ENCODE measurements at regions not wholly inside any gene's neighbourhood (a gene's known extent, or its start where the extent isn't known, plus 50 kb on each side); places are given as distances from the start of the nearest gene placed in this dataset.

- no TSS peak for BruUV-seq (replicated peaks)
- H3K4me1 ChIP-seq (ENCODE audit: control insufficient read depth, insufficient read depth, low read length) = no peaks in the 10 kb centered on the region
- H3K4me2 ChIP-seq (ENCODE audit: control insufficient read depth, insufficient read depth) = no peak overlapping the region
- RAD21 ChIA-PET (ENCODE audit: unreplicated experiment) = no interaction called here
- in situ Hi-C loops (cut with MboI) = no loop called here
- intact Hi-C loops (cut with micrococcal nuclease; ENCODE audit: unreplicated experiment) = no loop called here
- no peaks in the 10 kb centered on the region for H3K79me2 ChIP-seq (ENCODE audit: control insufficient read depth, insufficient read depth, low read length)
- POLR2A ChIA-PET = no interaction called here
- no peak overlapping the region for H3K4me3 ChIP-seq
- H3K9me3 ChIP-seq (replicated peaks; ENCODE audit: control insufficient read depth, insufficient read depth, low read length) = no peaks in the 10 kb centered on the region
- FAIRE-seq = no peak
- no peak for DNase-seq (ENCODE audit: low read depth, low spot score)
- no peak for ATAC-seq
- WGBS (ENCODE audit: insufficient coverage, insufficient replicate concordance, low lambda C conversion rate, missing lambda C conversion rate) = 20% methylated on average over 12 of the region's 12 CpGs
- no peaks in the 10 kb centered on the region for H3K36me3 ChIP-seq (ENCODE audit: control insufficient read depth in 2 of 2, insufficient read depth in 2 of 2, low read length in 1 of 2)
- no peaks in the 10 kb centered on the region for H4K20me1 ChIP-seq (ENCODE audit: control insufficient read depth, insufficient read depth)
- SMC1A ChIA-PET (ENCODE audit: uncharacterized antibody, unreplicated experiment) = interaction anchor here (1.1 kb wide), 1 partner anchor 9 kb away, joined by 3 read pairs; no protein-coding TSS in a partner anchor
- no peak overlapping the region for H2AFZ ChIP-seq (ENCODE audit: control insufficient read depth, low read depth, low read length)
- H3K27ac ChIP-seq (ENCODE audit: control insufficient read depth, insufficient read depth) = no peak overlapping the region
- no peak overlapping the region for H3K9ac ChIP-seq (ENCODE audit: control insufficient read depth, insufficient read depth, low read length)
- no peaks in the 10 kb centered on the region for H3K27me3 ChIP-seq (replicated peaks in 1 of 2; ENCODE audit: control insufficient read depth in 2 of 2, insufficient read depth in 2 of 2, low read length in 1 of 2)
- CTCF ChIA-PET = no interaction called here
- TF ChIP-seq, protein P1, sequence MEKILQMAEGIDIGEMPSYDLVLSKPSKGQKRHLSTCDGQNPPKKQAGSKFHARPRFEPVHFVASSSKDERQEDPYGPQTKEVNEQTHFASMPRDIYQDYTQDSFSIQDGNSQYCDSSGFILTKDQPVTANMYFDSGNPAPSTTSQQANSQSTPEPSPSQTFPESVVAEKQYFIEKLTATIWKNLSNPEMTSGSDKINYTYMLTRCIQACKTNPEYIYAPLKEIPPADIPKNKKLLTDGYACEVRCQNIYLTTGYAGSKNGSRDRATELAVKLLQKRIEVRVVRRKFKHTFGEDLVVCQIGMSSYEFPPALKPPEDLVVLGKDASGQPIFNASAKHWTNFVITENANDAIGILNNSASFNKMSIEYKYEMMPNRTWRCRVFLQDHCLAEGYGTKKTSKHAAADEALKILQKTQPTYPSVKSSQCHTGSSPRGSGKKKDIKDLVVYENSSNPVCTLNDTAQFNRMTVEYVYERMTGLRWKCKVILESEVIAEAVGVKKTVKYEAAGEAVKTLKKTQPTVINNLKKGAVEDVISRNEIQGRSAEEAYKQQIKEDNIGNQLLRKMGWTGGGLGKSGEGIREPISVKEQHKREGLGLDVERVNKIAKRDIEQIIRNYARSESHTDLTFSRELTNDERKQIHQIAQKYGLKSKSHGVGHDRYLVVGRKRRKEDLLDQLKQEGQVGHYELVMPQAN (conservative IDR thresholded peaks at IDR 0.05) = no peak
- TF ChIP-seq SRF (IDR thresholded peaks at IDR 0.05; ENCODE audit: low read depth in 2 of 2, low read length in 2 of 2) = no peak
- TF ChIP-seq, protein P2, sequence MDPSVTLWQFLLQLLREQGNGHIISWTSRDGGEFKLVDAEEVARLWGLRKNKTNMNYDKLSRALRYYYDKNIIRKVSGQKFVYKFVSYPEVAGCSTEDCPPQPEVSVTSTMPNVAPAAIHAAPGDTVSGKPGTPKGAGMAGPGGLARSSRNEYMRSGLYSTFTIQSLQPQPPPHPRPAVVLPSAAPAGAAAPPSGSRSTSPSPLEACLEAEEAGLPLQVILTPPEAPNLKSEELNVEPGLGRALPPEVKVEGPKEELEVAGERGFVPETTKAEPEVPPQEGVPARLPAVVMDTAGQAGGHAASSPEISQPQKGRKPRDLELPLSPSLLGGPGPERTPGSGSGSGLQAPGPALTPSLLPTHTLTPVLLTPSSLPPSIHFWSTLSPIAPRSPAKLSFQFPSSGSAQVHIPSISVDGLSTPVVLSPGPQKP (IDR thresholded peaks at IDR 0.05; ENCODE audit: low read depth, low read length) = no peak
- no peak for TF ChIP-seq HDGF (IDR thresholded peaks at IDR 0.05)
- TF ChIP-seq RCOR1 (conservative IDR thresholded peaks at IDR 0.05; ENCODE audit: low read depth, low read length) = no peak
- TF ChIP-seq MYC (IDR thresholded peaks at IDR 0.05; ENCODE audit: insufficient read depth, insufficient read length, insufficient replicate concordance, low read length, severe bottlenecking) = no peak
- TF ChIP-seq ZNF207 (IDR thresholded peaks at IDR 0.05; ENCODE audit: borderline replicate concordance) = no peak
- no peak for TF ChIP-seq SIX5 (IDR thresholded peaks at IDR 0.05; ENCODE audit: low read depth, low read length, severe bottlenecking)
- TF ChIP-seq, protein P3, sequence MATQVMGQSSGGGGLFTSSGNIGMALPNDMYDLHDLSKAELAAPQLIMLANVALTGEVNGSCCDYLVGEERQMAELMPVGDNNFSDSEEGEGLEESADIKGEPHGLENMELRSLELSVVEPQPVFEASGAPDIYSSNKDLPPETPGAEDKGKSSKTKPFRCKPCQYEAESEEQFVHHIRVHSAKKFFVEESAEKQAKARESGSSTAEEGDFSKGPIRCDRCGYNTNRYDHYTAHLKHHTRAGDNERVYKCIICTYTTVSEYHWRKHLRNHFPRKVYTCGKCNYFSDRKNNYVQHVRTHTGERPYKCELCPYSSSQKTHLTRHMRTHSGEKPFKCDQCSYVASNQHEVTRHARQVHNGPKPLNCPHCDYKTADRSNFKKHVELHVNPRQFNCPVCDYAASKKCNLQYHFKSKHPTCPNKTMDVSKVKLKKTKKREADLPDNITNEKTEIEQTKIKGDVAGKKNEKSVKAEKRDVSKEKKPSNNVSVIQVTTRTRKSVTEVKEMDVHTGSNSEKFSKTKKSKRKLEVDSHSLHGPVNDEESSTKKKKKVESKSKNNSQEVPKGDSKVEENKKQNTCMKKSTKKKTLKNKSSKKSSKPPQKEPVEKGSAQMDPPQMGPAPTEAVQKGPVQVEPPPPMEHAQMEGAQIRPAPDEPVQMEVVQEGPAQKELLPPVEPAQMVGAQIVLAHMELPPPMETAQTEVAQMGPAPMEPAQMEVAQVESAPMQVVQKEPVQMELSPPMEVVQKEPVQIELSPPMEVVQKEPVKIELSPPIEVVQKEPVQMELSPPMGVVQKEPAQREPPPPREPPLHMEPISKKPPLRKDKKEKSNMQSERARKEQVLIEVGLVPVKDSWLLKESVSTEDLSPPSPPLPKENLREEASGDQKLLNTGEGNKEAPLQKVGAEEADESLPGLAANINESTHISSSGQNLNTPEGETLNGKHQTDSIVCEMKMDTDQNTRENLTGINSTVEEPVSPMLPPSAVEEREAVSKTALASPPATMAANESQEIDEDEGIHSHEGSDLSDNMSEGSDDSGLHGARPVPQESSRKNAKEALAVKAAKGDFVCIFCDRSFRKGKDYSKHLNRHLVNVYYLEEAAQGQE (IDR thresholded peaks at IDR 0.05; ENCODE audit: low read depth, low read length) = no peak
- no peak for TF ChIP-seq HDAC6 (IDR thresholded peaks at IDR 0.05; ENCODE audit: unreplicated experiment)
- no peak for TF ChIP-seq NR2C1 (IDR thresholded peaks at IDR 0.05)
- no peak for TF ChIP-seq TARDBP (IDR thresholded peaks at IDR 0.05; ENCODE audit: borderline replicate concordance)
- TF ChIP-seq SIN3A (IDR thresholded peaks at IDR 0.05; ENCODE audit: low read depth, low read length) = no peak
Observed at GRCh38 chr10:28913436-28914237, 236.3 kb downstream of the BAMBI start.

All from GM12878 (cell line).